Kidney (tissue), 13 donors: ENCODE measurements at regions not wholly inside any gene's neighbourhood (a gene's known extent, or its start where the extent isn't known, plus 50 kb on each side); places are given as distances from the start of the nearest gene placed in this dataset.
A peak's percentile ranks its signal among the peaks of the same experiment; 100 is the strongest.

Source experiments
- DNase-seq, 5 donors: peaks; one replicate each; pipeline ENCODE4 v3.0.0-alpha.2; 2013 to 2020
- FAIRE-seq: peaks from 2 replicates; lab custom pipeline; 2012; peaks lifted over from hg19 to GRCh38; lab: Jason Lieb, UNC
- H3K27ac ChIP-seq, 2 donors: one replicate each; pipeline ENCODE4 v1.7.0; 2013; ENCODE audit warnings: low read depth in 2 of 2, low read length in 2 of 2, inconsistent platforms in 1 of 2
- H3K27me3 ChIP-seq: one replicate; pipeline ENCODE4 v1.7.1; 2013; ENCODE audit warnings: low read length, inconsistent platforms; ENCODE audit not compliant: control insufficient read depth, insufficient read depth
- H3K36me3 ChIP-seq, 3 donors: one replicate each; pipeline versions ENCODE4 v1.7.0 to v1.7.1; 2013; ENCODE audit warnings: low read length in 3 of 3, control low read depth in 1 of 3, inconsistent platforms in 1 of 3; ENCODE audit not compliant: insufficient read depth in 3 of 3, control insufficient read depth in 2 of 3
- H3K4me1 ChIP-seq, 3 donors: one replicate each; pipeline versions ENCODE4 v1.7.0 to v1.7.1; 2013; ENCODE audit warnings: low read length in 3 of 3, inconsistent platforms in 1 of 3, low read depth in 1 of 3; ENCODE audit not compliant: control insufficient read depth in 2 of 3, insufficient read depth in 2 of 3
- H3K4me3 ChIP-seq, 3 donors: one replicate each; pipeline versions ENCODE4 v1.7.0 to v1.8.1; 2013; ENCODE audit warnings: low read length in 3 of 3, control low read depth in 1 of 3, inconsistent platforms in 1 of 3
- H3K9ac ChIP-seq, 3 donors: one replicate each; pipeline versions ENCODE4 v1.7.0 to v1.7.1; 2013; ENCODE audit warnings: low read length in 3 of 3, control low read depth in 1 of 3, inconsistent platforms in 1 of 3
- H3K9me3 ChIP-seq, 3 donors: one replicate each; pipeline versions ENCODE4 v1.7.0 to v1.7.1; 2013; ENCODE audit warnings: low read length in 3 of 3, control low read depth in 1 of 3, inconsistent platforms in 1 of 3; ENCODE audit not compliant: control insufficient read depth in 2 of 3, insufficient read depth in 1 of 3
- intact Hi-C: fragments of 100-400 bp; cut with DNase I; formaldehyde crosslinking; loops from one replicate; pipeline ENCODE4 v1.11.1; 2022
- TF ChIP-seq, protein P1 (sequence below): IDR thresholded peaks from 3 replicates; pipeline ENCODE4 v1.5.1; 2012; ENCODE audit warnings: mild to moderate bottlenecking, moderate library complexity, borderline replicate concordance; ENCODE audit not compliant: insufficient read depth; ENCODE audit errors: extremely low read depth
- donor health status: control.
- donor health status: control.
- donor health status: control.
- donor health status: control.
- donor health status: control.
- donor health status: DM: yes; HTN: yes; CAD: no.
- donor health status: Normal renal cell carcinoma (clear cell type).

GRCh38 chr4:8775121-8775520, 96.5 kb downstream of the HMX1 start:
- H3K27ac ChIP-seq = no peak overlapping the region
- no peaks in the 10 kb centered on the region for H3K4me1 ChIP-seq
- no peak for FAIRE-seq
- H3K36me3 ChIP-seq = no peaks in the 10 kb centered on the region
- DNase-seq = peak in 2 of 5 donors; percentile 18 to 20
- H3K27me3 ChIP-seq = no peaks in the 10 kb centered on the region
- no peak overlapping the region for H3K9ac ChIP-seq
- TF ChIP-seq, protein P1, sequence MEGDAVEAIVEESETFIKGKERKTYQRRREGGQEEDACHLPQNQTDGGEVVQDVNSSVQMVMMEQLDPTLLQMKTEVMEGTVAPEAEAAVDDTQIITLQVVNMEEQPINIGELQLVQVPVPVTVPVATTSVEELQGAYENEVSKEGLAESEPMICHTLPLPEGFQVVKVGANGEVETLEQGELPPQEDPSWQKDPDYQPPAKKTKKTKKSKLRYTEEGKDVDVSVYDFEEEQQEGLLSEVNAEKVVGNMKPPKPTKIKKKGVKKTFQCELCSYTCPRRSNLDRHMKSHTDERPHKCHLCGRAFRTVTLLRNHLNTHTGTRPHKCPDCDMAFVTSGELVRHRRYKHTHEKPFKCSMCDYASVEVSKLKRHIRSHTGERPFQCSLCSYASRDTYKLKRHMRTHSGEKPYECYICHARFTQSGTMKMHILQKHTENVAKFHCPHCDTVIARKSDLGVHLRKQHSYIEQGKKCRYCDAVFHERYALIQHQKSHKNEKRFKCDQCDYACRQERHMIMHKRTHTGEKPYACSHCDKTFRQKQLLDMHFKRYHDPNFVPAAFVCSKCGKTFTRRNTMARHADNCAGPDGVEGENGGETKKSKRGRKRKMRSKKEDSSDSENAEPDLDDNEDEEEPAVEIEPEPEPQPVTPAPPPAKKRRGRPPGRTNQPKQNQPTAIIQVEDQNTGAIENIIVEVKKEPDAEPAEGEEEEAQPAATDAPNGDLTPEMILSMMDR = no peak
- H3K9me3 ChIP-seq = no peaks in the 10 kb centered on the region
- intact Hi-C loops = no loop called here
- no peak overlapping the region for H3K4me3 ChIP-seq

DNA sequence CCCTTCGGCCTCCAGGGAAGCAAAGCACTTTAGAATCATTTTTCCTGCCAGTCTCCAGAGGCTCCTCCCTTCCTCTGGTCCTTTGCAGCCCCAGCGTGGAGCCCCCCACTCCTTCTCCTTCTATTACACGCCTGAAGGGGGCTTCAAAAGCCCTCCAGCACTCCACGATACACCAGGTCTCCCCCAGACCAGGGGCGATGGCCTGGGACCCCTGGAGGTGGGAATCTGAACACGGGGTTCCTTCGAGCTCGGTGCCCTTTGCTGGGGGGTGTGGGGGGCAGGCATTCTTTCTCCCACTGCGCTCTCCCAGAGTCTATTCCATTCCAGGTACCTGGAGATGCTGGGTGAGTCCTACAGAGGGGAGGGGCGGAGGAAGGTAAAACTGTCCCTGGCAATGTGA, 97.6 kb downstream of the HMX1 start:
- peak in 1 of 5 donors; percentile 24 for DNase-seq
- Histone ChIP-seq H3K9me3 (no peaks in the 10 kb centered on the region), H3K4me1 (no peaks in the 10 kb centered on the region), H3K36me3 (no peaks in the 10 kb centered on the region), H3K9ac (no peak overlapping the region), H3K27ac (no peak overlapping the region), H3K4me3 (no peak overlapping the region), H3K27me3 (no peaks in the 10 kb centered on the region)
- intact Hi-C loops = no loop called here
- TF ChIP-seq, protein P1 = no peak
- FAIRE-seq = no peak

- Histone ChIP-seq H3K36me3 (no peaks in the 10 kb centered on the region), H3K27ac (no peak overlapping the region), H3K9ac (no peak overlapping the region), H3K4me3 (no peak overlapping the region), H3K27me3 (no peaks in the 10 kb centered on the region), H3K4me1 (no peaks in the 10 kb centered on the region), H3K9me3 (no peaks in the 10 kb centered on the region)
- FAIRE-seq = no peak
- DNase-seq = peak in 2 of 5 donors; percentile 30 to 54
- intact Hi-C loops = no loop called here
- TF ChIP-seq, protein P1 = no peak
Observed at GRCh38 chr4:8773124-8773931, 98.3 kb downstream of the HMX1 start.
